ENCODE measurements at regions not wholly inside any gene's neighbourhood (a gene's known extent, or its start where the extent isn't known, plus 50 kb on each side); places are given as distances from the start of the nearest gene placed in this dataset.

DNA sequence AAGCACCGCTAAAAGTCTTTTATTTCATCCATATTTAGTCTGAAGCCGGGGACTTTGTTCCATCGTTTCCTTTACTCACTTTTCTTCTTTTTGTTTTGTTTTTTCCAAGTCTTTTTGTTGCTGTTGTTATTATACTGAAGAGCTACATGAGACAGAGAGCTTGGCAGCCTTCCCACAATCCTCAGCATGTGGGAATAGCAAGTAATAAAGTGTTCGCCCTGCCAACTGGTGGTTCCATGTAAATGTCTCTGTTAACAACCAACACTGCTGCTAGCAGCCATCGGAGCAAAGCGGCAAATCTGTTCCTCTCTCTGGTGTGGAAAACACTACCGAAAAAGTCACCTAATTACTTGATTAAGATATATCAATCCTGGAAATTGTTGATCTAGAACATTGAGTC lies 437.8 kb upstream of the ID4 start:
- TF ChIP-seq, protein P1, sequence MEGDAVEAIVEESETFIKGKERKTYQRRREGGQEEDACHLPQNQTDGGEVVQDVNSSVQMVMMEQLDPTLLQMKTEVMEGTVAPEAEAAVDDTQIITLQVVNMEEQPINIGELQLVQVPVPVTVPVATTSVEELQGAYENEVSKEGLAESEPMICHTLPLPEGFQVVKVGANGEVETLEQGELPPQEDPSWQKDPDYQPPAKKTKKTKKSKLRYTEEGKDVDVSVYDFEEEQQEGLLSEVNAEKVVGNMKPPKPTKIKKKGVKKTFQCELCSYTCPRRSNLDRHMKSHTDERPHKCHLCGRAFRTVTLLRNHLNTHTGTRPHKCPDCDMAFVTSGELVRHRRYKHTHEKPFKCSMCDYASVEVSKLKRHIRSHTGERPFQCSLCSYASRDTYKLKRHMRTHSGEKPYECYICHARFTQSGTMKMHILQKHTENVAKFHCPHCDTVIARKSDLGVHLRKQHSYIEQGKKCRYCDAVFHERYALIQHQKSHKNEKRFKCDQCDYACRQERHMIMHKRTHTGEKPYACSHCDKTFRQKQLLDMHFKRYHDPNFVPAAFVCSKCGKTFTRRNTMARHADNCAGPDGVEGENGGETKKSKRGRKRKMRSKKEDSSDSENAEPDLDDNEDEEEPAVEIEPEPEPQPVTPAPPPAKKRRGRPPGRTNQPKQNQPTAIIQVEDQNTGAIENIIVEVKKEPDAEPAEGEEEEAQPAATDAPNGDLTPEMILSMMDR (conservative IDR thresholded peaks at IDR 0.05), result no peak
- no peak for TF ChIP-seq EZH2 (IDR thresholded peaks at IDR 0.05; ENCODE audit: low read depth)

Data from PC-9 (cell line).